H1 (cell line): ENCODE measurements at regions not wholly inside any gene's neighbourhood (a gene's known extent, or its start where the extent isn't known, plus 50 kb on each side); places are given as distances from the start of the nearest gene placed in this dataset.

Experiments used
- CTCF ChIA-PET: fragments of 300-600 bp; sonication (Branson Sonifier 250); formaldehyde crosslinking; loops from one replicate; lab custom pipeline; 2021; ENCODE audit not compliant: partially characterized antibody; lab: Charles Lee
- POLR2A ChIA-PET: fragments of 300-600 bp; sonication (Branson Sonifier 250); formaldehyde crosslinking; loops from one replicate; lab custom pipeline; 2021; ENCODE audit warnings: inconsistent platforms; ENCODE audit not compliant: partially characterized antibody; lab: Charles Lee
- DNase-seq, 2 experiments: peaks; one replicate each; pipeline versions ENCODE4 v3.0.0 to v3.0.0-alpha.2; 2010 to 2022; ENCODE audit warnings: low spot score in 2 of 2, low read depth in 1 of 2, mixed read lengths in 1 of 2
- FAIRE-seq: peaks from 2 replicates; lab custom pipeline; 2011; peaks lifted over from hg19 to GRCh38; lab: Jason Lieb, UNC
- H2AFZ ChIP-seq: 2 replicates; pipeline ENCODE4 v1.8.1; 2012; ENCODE audit warnings: low read length, inconsistent platforms
- H2AK5ac ChIP-seq: 2 replicates; pipeline ENCODE4 v1.6.1; 2013; ENCODE audit warnings: low read depth, low read length
- H2BK120ac ChIP-seq: replicated peaks from 2 replicates; pipeline ENCODE3; 2013; ENCODE audit warnings: low read depth, low read length, inconsistent platforms
- H2BK12ac ChIP-seq: 2 replicates; pipeline ENCODE4 v1.6.1; 2013; ENCODE audit warnings: low read depth, low read length
- H2BK15ac ChIP-seq: 2 replicates; pipeline ENCODE4 v1.6.1; 2013; ENCODE audit warnings: low read length
- H2BK20ac ChIP-seq: 2 replicates; pipeline ENCODE4 v1.6.1; 2013; ENCODE audit warnings: low read length
- H2BK5ac ChIP-seq: 2 replicates; pipeline ENCODE4 v1.6.1; 2013; ENCODE audit warnings: low read depth, low read length
- H3K14ac ChIP-seq: 2 replicates; pipeline ENCODE4 v1.6.1; 2013; ENCODE audit warnings: inconsistent platforms; ENCODE audit not compliant: insufficient read length
- H3K18ac ChIP-seq: 2 replicates; pipeline ENCODE4 v1.6.1; 2013; ENCODE audit warnings: low read length; ENCODE audit errors: extremely low read depth
- H3K23ac ChIP-seq: 2 replicates; pipeline ENCODE4 v1.6.1; 2013; ENCODE audit warnings: inconsistent platforms; ENCODE audit not compliant: insufficient read length
- H3K23me2 ChIP-seq: 2 replicates; pipeline ENCODE4 v1.6.1; 2013; ENCODE audit warnings: low read depth, low read length
- H3K27ac ChIP-seq: 2 replicates; pipeline ENCODE4 v1.6.1; 2011; ENCODE audit warnings: low read depth, low read length, inconsistent platforms
- H3K27me3 ChIP-seq, 4 experiments: replicated peaks in 1 of 4; 1 replicate in 1 of 4; 2 replicates in 3 of 4; pipeline versions ENCODE4 v1.6.1 to v1.8.1; 2011 to 2013; ENCODE audit warnings: low read length in 3 of 4, mild to moderate bottlenecking in 3 of 4, inconsistent platforms in 2 of 4, mixed read lengths in 2 of 4, moderate library complexity in 1 of 4; ENCODE audit not compliant: control insufficient read depth in 3 of 4, insufficient read depth in 3 of 4; ENCODE audit errors: extremely low read depth in 1 of 4
- H3K36me3 ChIP-seq, 4 experiments: 2 replicates each; pipeline versions ENCODE4 v1.6.1 to v1.8.1; 2011 to 2013; ENCODE audit warnings: mild to moderate bottlenecking in 4 of 4, low read length in 3 of 4, moderate library complexity in 2 of 4, control low read depth in 1 of 4, inconsistent platforms in 1 of 4; ENCODE audit not compliant: insufficient read depth in 4 of 4, control insufficient read depth in 2 of 4
- H3K4ac ChIP-seq: replicated peaks from 2 replicates; pipeline ENCODE3; 2013; ENCODE audit warnings: low read length, low read depth, mixed read lengths, inconsistent platforms; ENCODE audit not compliant: insufficient read length
- H3K4me1 ChIP-seq, 4 experiments: replicated peaks in 1 of 4; 1 replicate in 1 of 4; 2 replicates in 3 of 4; pipeline versions ENCODE4 v1.6.1 to v1.8.1; 2011 to 2013; ENCODE audit warnings: low read length in 3 of 4, inconsistent platforms in 2 of 4, mixed read lengths in 1 of 4; ENCODE audit not compliant: insufficient read depth in 4 of 4, control insufficient read depth in 3 of 4
- H3K4me2 ChIP-seq, 2 experiments: 2 replicates each; pipeline versions ENCODE4 v1.6.1 to v1.8.1; 2011 to 2013; ENCODE audit warnings: low read depth in 2 of 2, low read length in 2 of 2, control low read depth in 1 of 2, inconsistent platforms in 1 of 2, mild to moderate bottlenecking in 1 of 2; ENCODE audit not compliant: insufficient read depth in 1 of 2
- H3K4me3 ChIP-seq, 4 experiments: fragments of 200-600, 300-600 bp in 1 of 4; sonication (generic), shearing (Covaris generic), sonication (Bioruptor Twin) in 1 of 4; 2 replicates each; pipeline versions ENCODE4 v1.5.1 to v1.8.1; 2011 to 2016; ENCODE audit warnings: low read length in 4 of 4, low read depth in 3 of 4, control low read depth in 2 of 4, inconsistent platforms in 2 of 4, mild to moderate bottlenecking in 2 of 4, mixed read lengths in 1 of 4, moderate library complexity in 1 of 4; ENCODE audit not compliant: insufficient read depth in 2 of 4; ENCODE audit errors: extremely low read depth in 1 of 4
- H3K56ac ChIP-seq: replicated peaks from 2 replicates; pipeline ENCODE3; 2013; ENCODE audit warnings: low read depth, mild to moderate bottlenecking, mixed read lengths, low read length, inconsistent platforms; ENCODE audit not compliant: insufficient read length
- H3K79me1 ChIP-seq: 2 replicates; pipeline ENCODE4 v1.6.1; 2013; ENCODE audit warnings: low read depth, low read length, control low read depth
- H3K79me2 ChIP-seq, 2 experiments: 2 replicates each; pipeline versions ENCODE4 v1.6.1 to v1.8.1; 2012 to 2013; ENCODE audit warnings: low read length in 2 of 2, mild to moderate bottlenecking in 2 of 2, inconsistent platforms in 1 of 2; ENCODE audit not compliant: insufficient read depth in 2 of 2, control insufficient read depth in 1 of 2
- H3K9ac ChIP-seq, 4 experiments: replicated peaks in 1 of 4; 1 replicate in 1 of 4; 2 replicates in 3 of 4; pipeline versions ENCODE4 v1.6.1 to v1.8.1; 2011 to 2013; ENCODE audit warnings: low read depth in 3 of 4, low read length in 3 of 4, control low read depth in 2 of 4, mild to moderate bottlenecking in 2 of 4, moderate library complexity in 2 of 4, inconsistent platforms in 1 of 4; ENCODE audit errors: extremely low read depth in 1 of 4
- H3K9me3 ChIP-seq, 2 experiments: 2 replicates each; pipeline versions ENCODE4 v1.6.1 to v1.8.1; 2012 to 2013; ENCODE audit warnings: mild to moderate bottlenecking in 2 of 2, moderate library complexity in 2 of 2, control low read depth in 1 of 2, inconsistent platforms in 1 of 2, low read depth in 1 of 2, low read length in 1 of 2, mixed read lengths in 1 of 2; ENCODE audit not compliant: insufficient read depth in 2 of 2
- H4K20me1 ChIP-seq, 2 experiments: replicated peaks in 1 of 2; 2 replicates each; pipeline versions ENCODE3 to v1.8.1; 2011 to 2013; ENCODE audit warnings: inconsistent platforms in 2 of 2, low read length in 2 of 2, mild to moderate bottlenecking in 1 of 2; ENCODE audit not compliant: insufficient read depth in 2 of 2, control insufficient read depth in 1 of 2
- H4K5ac ChIP-seq: 2 replicates; pipeline ENCODE4 v1.6.1; 2013; ENCODE audit warnings: low read length, low read depth, mixed read lengths, inconsistent platforms; ENCODE audit not compliant: insufficient read length
- H4K8ac ChIP-seq: 2 replicates; pipeline ENCODE4 v1.8.0; 2013; ENCODE audit warnings: mild to moderate bottlenecking, moderate library complexity, low read length, inconsistent platforms; ENCODE audit not compliant: insufficient read depth; ENCODE audit errors: extremely low read depth
- H4K91ac ChIP-seq: replicated peaks from 2 replicates; pipeline ENCODE3; 2013; ENCODE audit warnings: low read length, mixed read lengths, inconsistent platforms; ENCODE audit not compliant: insufficient read length
- ATF3 ChIP-seq: IDR thresholded peaks from 2 replicates; pipeline ENCODE4 v1.6.1; 2011; ENCODE audit warnings: low read depth, mild to moderate bottlenecking, low read length; ENCODE audit not compliant: insufficient read depth
- EP300 ChIP-seq, 2 experiments: IDR thresholded peaks; 1 replicate in 1 of 2; 2 replicates in 1 of 2; pipeline ENCODE4 v1.6.1; 2011 to 2012; ENCODE audit warnings: low read depth in 2 of 2, low read length in 2 of 2, mild to moderate bottlenecking in 2 of 2, borderline replicate concordance in 1 of 2, inconsistent platforms in 1 of 2, moderate library complexity in 1 of 2
- HDAC6 ChIP-seq: IDR thresholded peaks from one replicate; pipeline ENCODE4 v1.7.1; 2012; ENCODE audit warnings: low read depth, mild to moderate bottlenecking, inconsistent platforms, low read length, moderate library complexity
- NANOG ChIP-seq: IDR thresholded peaks from 2 replicates; pipeline ENCODE4 v1.6.1; 2011; ENCODE audit warnings: low read length, low read depth, mild to moderate bottlenecking, inconsistent platforms; ENCODE audit not compliant: insufficient read depth, poor library complexity, severe bottlenecking
- SUZ12 ChIP-seq: fragments of 200-600 bp; sonication (generic); IDR thresholded peaks from 2 replicates; pipeline ENCODE4 v1.6.1; 2012; ENCODE audit warnings: mild to moderate bottlenecking, inconsistent platforms, low read length, moderate library complexity, mixed read lengths
- WGBS, 2 experiments: shearing (Covaris generic) in 1 of 2; methylation state at CpG; one replicate each; pipeline versions ENCODE4 v1.1.6 to v1.1.7; 2013 to 2015; ENCODE audit warnings: low lambda C conversion rate in 2 of 2, mixed read lengths in 2 of 2, inconsistent platforms in 1 of 2, low coverage in 1 of 2, missing lambda C conversion rate in 1 of 2; ENCODE audit not compliant: insufficient replicate concordance in 2 of 2, insufficient coverage in 1 of 2, insufficient read length in 1 of 2; ENCODE audit errors: extremely low coverage in 1 of 2, missing lambda C conversion rate in 1 of 2; 5-methylcytosine and 5-hydroxymethylcytosine counted together

GRCh38 chr2:7961550-7961949 is 720.3 kb upstream of the ID2 start:
- DNase-seq: no peak
- ChIA-PET POLR2A (no interaction called here), CTCF (no interaction called here)
- Histone ChIP-seq H4K20me1 (no peaks in the 10 kb centered on the region), H2AK5ac (no peak overlapping the region), H4K8ac (no peak overlapping the region), H2BK12ac (no peak overlapping the region), H2BK120ac (no peak overlapping the region), H3K4me2 (no peak overlapping the region), H3K23me2 (no peaks in the 10 kb centered on the region), H2BK15ac (no peak overlapping the region), H3K56ac (no peak overlapping the region), H4K5ac (no peak overlapping the region), H2BK20ac (no peak overlapping the region), H3K14ac (no peak overlapping the region), H3K4me1 (peaks cover 0 to 10% (median 4%) of the 10 kb centered on the region in 4 experiments; a peak in 4 of 7 replicates), H3K4me3 (no peak overlapping the region), H2AFZ (no peak overlapping the region), H3K23ac (no peak overlapping the region), H3K79me2 (no peaks in the 10 kb centered on the region), H3K79me1 (no peaks in the 10 kb centered on the region), H3K18ac (no peak overlapping the region), H3K27ac (no peak overlapping the region), H3K36me3 (no peaks in the 10 kb centered on the region), H3K9ac (no peak overlapping the region), H3K27me3 (no peaks in the 10 kb centered on the region; a peak in 1 of 7 replicates), H3K4ac (no peak overlapping the region), H4K91ac (no peak overlapping the region), H2BK5ac (no peak overlapping the region), H3K9me3 (no peaks in the 10 kb centered on the region)
- WGBS, 2 experiments: 90% methylated on average over 2 of the region's 2 CpGs; no CpG with 5 or more reads in 1 of the 2 experiments
- FAIRE-seq: no peak
- no peak for TF ChIP-seq NANOG
- TF ChIP-seq EP300 (IDR thresholded peaks at IDR 0.05; ENCODE audit: borderline replicate concordance in 1 of 2, low read depth in 2 of 2, low read length in 2 of 2): no peak
- no peak for TF ChIP-seq HDAC6
- no peak for TF ChIP-seq ATF3
- no peak for TF ChIP-seq SUZ12
